Peyer's patch (tissue), 4 donors: ENCODE measurements at regions not wholly inside any gene's neighbourhood (a gene's known extent, or its start where the extent isn't known, plus 50 kb on each side); places are given as distances from the start of the nearest gene placed in this dataset.

Experiments
- DNase-seq, 3 donors: peaks; one replicate each; pipeline ENCODE4 v3.0.0-alpha.2; 2017 to 2019
- H3K27ac ChIP-seq, 4 donors: fragments of 200-600 bp; sonication (generic); one replicate each; pipeline ENCODE4 v1.5.1; 2016 to 2019
- H3K27me3 ChIP-seq, 2 donors: fragments of 200-600 bp; sonication (generic); one replicate each; pipeline ENCODE4 v1.5.1; 2019
- H3K36me3 ChIP-seq, 3 donors: fragments of 200-600 bp; sonication (generic); one replicate each; pipeline ENCODE4 v1.5.1; 2016 to 2019
- H3K4me1 ChIP-seq, 4 donors: fragments of 200-600 bp; sonication (generic); one replicate each; pipeline ENCODE4 v1.5.1; 2016 to 2019
- H3K4me3 ChIP-seq, 4 donors: fragments of 200-600 bp; sonication (generic); 1 replicate in 3 of 4; 2 replicates in 1 of 4; pipeline ENCODE4 v1.5.1; 2016 to 2019; ENCODE audit warnings: mild to moderate bottlenecking in 1 of 4
- H3K9me3 ChIP-seq, 4 donors: fragments of 200-600 bp; sonication (generic); one replicate each; pipeline ENCODE4 v1.5.1; 2016 to 2019; ENCODE audit warnings: mild to moderate bottlenecking in 1 of 4
- POLR2A ChIP-seq, 2 donors: fragments of 450-650 bp; IDR thresholded peaks; one replicate each; pipeline ENCODE4 v1.5.1; 2017; ENCODE audit warnings: antibody characterized with exemption in 2 of 2, mild to moderate bottlenecking in 2 of 2, moderate library complexity in 2 of 2
- TF ChIP-seq, protein P1 (sequence below), 6 experiments: fragments of 450-650 bp in 4 of 6; fragments of 200-600 bp in 2 of 6; sonication (generic) in 1 of 6; IDR thresholded peaks; one replicate each; pipeline ENCODE4 v1.5.1; 2017 to 2019; ENCODE audit warnings: antibody characterized with exemption in 6 of 6, mild to moderate bottlenecking in 3 of 6, moderate library complexity in 1 of 6

DNA sequence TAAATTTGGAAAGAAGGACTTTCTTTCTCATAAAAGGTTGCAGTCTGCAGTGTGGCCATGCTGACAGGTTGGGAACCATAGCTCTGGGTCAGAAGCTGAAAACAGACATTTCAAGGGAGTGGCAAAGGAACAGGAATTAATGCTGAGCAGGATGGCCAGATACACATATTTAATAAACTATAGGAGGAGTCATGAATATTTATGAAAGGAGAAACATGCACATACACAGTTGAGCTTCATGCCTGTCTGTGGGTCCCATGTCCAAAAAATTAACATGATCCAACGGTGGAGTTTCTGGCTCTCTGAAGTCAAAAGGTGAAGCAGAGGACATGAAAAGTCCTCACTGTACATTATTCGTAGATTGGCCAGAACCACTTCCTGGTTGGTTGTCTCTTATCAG lies 2556.0 kb downstream of the PCDH9 start:
- no peak for DNase-seq
- TF ChIP-seq, protein P1, sequence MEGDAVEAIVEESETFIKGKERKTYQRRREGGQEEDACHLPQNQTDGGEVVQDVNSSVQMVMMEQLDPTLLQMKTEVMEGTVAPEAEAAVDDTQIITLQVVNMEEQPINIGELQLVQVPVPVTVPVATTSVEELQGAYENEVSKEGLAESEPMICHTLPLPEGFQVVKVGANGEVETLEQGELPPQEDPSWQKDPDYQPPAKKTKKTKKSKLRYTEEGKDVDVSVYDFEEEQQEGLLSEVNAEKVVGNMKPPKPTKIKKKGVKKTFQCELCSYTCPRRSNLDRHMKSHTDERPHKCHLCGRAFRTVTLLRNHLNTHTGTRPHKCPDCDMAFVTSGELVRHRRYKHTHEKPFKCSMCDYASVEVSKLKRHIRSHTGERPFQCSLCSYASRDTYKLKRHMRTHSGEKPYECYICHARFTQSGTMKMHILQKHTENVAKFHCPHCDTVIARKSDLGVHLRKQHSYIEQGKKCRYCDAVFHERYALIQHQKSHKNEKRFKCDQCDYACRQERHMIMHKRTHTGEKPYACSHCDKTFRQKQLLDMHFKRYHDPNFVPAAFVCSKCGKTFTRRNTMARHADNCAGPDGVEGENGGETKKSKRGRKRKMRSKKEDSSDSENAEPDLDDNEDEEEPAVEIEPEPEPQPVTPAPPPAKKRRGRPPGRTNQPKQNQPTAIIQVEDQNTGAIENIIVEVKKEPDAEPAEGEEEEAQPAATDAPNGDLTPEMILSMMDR (IDR thresholded peaks at IDR 0.05) = no peak
- no peak for TF ChIP-seq POLR2A (IDR thresholded peaks at IDR 0.05)
- H3K4me1 ChIP-seq = no peaks in the 10 kb centered on the region
- H3K4me3 ChIP-seq = no peak overlapping the region
- no peak overlapping the region for H3K27ac ChIP-seq
- no peaks in the 10 kb centered on the region for H3K27me3 ChIP-seq
- H3K9me3 ChIP-seq = peaks cover 0 to 8% (median 0%) of the 10 kb centered on the region in 4 donors
- H3K36me3 ChIP-seq = no peaks in the 10 kb centered on the region

DNA sequence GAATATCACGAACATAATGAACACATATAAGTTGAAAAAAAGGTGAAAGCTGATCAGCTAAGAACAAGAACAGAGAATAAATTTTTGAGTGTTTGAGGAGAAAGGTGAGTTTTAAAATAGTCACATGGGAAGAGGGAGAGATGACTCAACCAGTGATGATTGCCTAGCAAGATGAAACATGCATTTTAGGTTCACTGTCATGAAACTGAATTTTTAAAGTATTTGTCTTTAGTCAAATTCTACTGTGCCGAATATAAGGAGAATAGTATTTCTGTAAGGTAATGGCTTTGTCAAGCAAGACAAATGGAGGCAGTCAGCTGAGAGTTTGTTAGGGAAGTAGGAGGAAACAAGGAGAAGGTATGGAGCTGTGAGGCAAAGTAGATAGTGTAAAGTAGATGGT lies 2557.4 kb downstream of the PCDH9 start:
- H3K36me3 ChIP-seq = no peaks in the 10 kb centered on the region
- no peaks in the 10 kb centered on the region for H3K27me3 ChIP-seq
- TF ChIP-seq, protein P1 (IDR thresholded peaks at IDR 0.05) = no peak
- TF ChIP-seq POLR2A (IDR thresholded peaks at IDR 0.05) = no peak
- H3K9me3 ChIP-seq = peaks cover 0 to 8% (median 0%) of the 10 kb centered on the region in 4 donors
- H3K4me3 ChIP-seq = no peak overlapping the region
- no peak overlapping the region for H3K27ac ChIP-seq
- DNase-seq = no peak
- H3K4me1 ChIP-seq = no peaks in the 10 kb centered on the region

DNA sequence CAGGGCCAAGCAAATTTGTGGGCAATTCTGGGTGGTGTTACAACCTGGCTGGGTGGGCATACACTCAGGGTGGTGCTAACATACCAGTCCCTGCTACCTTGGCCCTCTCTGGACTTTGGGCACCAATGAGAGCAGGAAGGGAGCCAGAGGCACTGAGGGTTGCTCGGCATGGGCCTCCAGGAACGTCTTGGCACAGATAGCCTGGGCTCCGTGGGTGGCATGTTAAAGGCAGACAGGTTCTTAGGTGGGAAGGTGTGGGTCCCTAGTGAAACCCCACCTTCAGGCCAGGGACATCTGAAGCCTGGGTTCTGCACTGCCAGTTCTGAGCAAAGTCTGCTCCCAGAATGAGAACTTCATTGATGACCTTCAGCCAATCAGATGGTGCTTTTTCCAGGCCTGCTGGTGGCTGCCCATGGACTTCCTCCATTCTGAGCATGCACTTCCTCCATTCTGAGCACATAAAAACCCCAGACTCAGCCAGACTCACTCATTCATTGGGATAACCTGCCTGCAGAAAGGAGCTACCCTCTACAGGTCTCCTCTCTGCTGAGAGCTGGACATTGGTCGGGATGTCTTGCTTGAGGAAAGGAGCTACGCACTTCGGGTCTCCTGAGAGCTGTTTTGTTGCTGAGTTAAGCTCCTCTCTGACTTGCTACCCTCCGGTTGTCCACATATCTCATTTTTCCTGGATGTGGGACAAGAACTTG lies 2567.1 kb downstream of the PCDH9 start:
- no peak overlapping the region for H3K4me3 ChIP-seq
- TF ChIP-seq, protein P1 (IDR thresholded peaks at IDR 0.05) = no peak
- no peak for TF ChIP-seq POLR2A (IDR thresholded peaks at IDR 0.05)
- no peak for DNase-seq
- H3K27ac ChIP-seq = no peak overlapping the region
- no peaks in the 10 kb centered on the region for H3K4me1 ChIP-seq
- H3K36me3 ChIP-seq = no peaks in the 10 kb centered on the region
- H3K27me3 ChIP-seq = no peaks in the 10 kb centered on the region
- peaks cover 0 to 7% (median 0%) of the 10 kb centered on the region in 4 donors for H3K9me3 ChIP-seq

DNA sequence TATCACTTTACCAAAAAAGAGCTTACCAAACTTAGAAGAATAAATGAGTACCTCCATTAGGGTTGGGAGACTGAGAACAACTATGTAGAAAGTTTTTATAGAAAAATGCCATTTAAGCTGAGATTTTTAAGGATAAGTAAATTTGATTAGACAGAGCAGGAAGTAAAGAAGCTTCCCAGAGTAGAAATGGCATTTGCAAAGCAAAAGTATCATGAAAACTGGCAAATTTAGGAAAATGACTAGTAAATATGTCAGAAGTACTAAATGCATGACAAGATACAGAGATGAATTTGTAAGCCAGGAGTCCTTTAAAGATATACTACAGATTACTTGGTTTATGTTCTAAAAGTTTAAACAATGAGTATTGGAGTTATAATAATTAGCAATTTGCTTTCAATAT lies 2581.8 kb downstream of the PCDH9 start:
- Histone ChIP-seq H3K27me3 (no peaks in the 10 kb centered on the region), H3K4me3 (no peak overlapping the region), H3K36me3 (no peaks in the 10 kb centered on the region), H3K9me3 (no peaks in the 10 kb centered on the region), H3K4me1 (no peaks in the 10 kb centered on the region), H3K27ac (no peak overlapping the region)
- TF ChIP-seq POLR2A (IDR thresholded peaks at IDR 0.05) = no peak
- TF ChIP-seq, protein P1 (IDR thresholded peaks at IDR 0.05) = no peak
- DNase-seq = no peak

DNA sequence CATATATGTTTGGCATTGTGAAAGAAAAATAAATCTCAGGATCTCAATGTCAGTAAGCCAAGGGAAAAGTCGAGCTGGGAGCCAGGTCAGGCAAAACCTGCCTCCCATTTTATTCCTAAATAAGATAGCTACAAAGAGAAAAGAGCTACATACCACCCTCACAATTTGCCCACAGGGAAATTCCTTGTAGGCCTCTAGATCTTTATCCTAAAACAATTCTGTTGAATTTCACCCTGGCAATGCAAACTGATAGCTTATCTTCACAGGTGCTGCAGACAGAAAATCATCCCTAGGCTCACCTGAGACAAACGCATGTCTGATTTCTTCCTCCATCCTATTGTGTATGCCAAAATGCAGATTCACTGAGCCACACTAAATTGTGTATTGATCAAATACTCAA lies 2587.1 kb downstream of the PCDH9 start:
- Histone ChIP-seq H3K27me3 (no peaks in the 10 kb centered on the region), H3K27ac (no peak overlapping the region), H3K4me1 (no peaks in the 10 kb centered on the region), H3K4me3 (no peak overlapping the region), H3K9me3 (no peaks in the 10 kb centered on the region), H3K36me3 (no peaks in the 10 kb centered on the region)
- TF ChIP-seq, protein P1 (IDR thresholded peaks at IDR 0.05) = no peak
- no peak for TF ChIP-seq POLR2A (IDR thresholded peaks at IDR 0.05)
- DNase-seq = no peak
